Stimulated activated naive CD8-positive, alpha-beta T cell treated with anti-CD3 and anti-CD28 coated beads, Interleukin-15, Interleukin-2, amounts not matched to agents 100 ng/mL and 50 ng/mL, for 24 hours (primary cell): ENCODE measurements at regions not wholly inside any gene's neighbourhood (a gene's known extent, or its start where the extent isn't known, plus 50 kb on each side); places are given as distances from the start of the nearest gene placed in this dataset.

Experiments used
- H3K27ac Mint-ChIP-seq: one replicate; pipeline ENCODE4 v1.8.0; 2021; ENCODE audit warnings: mild to moderate bottlenecking, mixed read lengths
- H3K27me3 Mint-ChIP-seq: one replicate; pipeline ENCODE4 v1.8.0; 2021; ENCODE audit warnings: mixed read lengths
- H3K36me3 Mint-ChIP-seq: one replicate; pipeline ENCODE4 v1.8.0; 2021; ENCODE audit warnings: low read depth, mixed read lengths
- H3K4me1 Mint-ChIP-seq: one replicate; pipeline ENCODE4 v1.8.0; 2021; ENCODE audit warnings: low read depth, mixed read lengths
- H3K4me3 Mint-ChIP-seq: one replicate; pipeline ENCODE4 v1.8.0; 2021; ENCODE audit warnings: mild to moderate bottlenecking, mixed read lengths
- H3K9me3 Mint-ChIP-seq: one replicate; pipeline ENCODE4 v1.8.0; 2021; ENCODE audit warnings: mixed read lengths

DNA sequence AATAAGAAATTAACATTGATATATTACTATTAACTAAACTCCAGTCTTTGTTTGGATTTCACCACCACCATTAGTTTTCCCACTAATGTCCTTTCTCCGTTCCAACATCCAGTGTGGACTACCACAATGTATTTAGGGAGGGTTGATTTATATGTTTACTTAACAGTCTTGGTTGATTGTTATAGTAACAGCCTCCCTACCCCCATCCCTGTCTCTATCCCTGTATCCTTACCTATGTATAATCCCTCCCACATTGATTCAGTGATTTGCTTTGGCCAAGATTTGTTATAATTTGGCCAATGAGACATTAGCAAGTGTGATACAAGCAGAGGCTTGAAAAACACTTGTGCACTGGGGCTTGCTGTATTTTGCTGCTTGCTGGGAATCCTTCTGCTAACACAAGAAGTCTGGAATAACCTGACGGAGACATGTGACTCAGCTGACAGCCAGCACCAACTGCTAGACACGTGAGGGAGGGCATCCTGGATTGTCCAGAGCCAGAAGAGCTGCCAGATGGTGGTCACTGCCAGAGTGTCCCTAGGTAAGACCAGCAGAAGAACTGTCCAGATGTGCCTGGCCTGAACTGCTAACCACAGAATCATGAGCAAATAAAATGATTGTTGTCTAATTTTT lies 51.2 kb upstream of the TCF7 start:
- Mint-ChIP-seq H3K9me3 (no peaks in the 10 kb centered on the region), H3K27me3 (no peaks in the 10 kb centered on the region), H3K36me3 (no peaks in the 10 kb centered on the region), H3K4me1 (peaks cover 26% of the 10 kb centered on the region), H3K4me3 (no peak overlapping the region), H3K27ac (no peak overlapping the region)

DNA sequence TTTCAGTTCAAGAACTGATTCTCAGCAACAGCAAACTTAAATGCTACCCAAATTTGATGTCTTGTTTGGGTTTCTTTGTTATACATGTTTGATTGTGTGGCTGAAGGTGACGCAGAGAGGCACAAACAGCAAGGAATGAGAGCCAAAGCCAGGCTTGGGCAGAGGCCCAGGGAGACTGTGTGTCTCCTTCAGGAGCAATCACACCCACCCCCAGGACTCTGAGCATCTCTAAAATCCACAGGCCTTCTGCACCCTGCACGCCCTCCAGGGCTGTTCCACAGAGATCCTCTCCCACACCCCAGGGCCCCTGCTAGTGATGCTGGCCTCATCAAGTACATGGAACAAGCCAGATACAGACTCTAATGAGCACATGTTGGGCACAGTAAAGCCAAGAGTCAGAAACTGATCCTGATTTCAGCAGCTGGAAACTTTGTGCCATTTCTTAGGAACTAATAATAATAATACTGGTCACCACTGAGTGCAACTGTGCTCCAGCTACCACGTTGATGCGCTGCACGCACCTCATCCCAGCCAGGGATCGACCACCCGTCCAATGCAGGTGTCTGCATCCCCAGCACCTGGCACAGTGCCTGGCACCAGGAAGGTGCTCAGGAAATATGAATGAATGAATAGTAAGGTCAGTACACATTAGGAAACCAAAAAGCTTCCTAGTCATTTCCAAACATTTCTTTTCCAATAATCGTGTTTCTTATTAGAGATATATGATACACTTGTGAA lies 54.6 kb upstream of the TCF7 start:
- Mint-ChIP-seq H3K36me3 (no peaks in the 10 kb centered on the region), H3K27ac (no peak overlapping the region), H3K4me1 (peaks cover 12% of the 10 kb centered on the region), H3K4me3 (no peak overlapping the region), H3K27me3 (no peaks in the 10 kb centered on the region), H3K9me3 (no peaks in the 10 kb centered on the region)

DNA sequence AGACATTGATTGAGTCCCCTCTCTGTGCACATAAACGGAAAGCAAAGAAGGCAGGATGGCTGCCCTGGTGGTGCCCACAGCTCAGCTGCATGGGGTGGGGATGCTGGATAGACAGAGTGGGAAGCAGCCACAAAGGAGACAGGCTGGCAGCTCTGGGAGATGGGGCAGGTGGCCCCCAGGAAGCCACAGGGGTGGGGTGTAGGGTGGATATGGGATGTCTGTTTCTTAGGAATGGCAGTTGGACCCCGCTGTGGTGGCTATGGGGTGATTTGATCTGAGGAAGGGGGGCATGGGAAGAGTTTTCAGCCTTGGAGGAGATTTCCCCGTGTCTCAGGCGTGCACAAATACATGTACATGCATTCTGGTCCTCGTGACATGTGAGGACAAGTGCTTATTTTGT lies 50.2 kb upstream of the VDAC1 start:
- Mint-ChIP-seq H3K4me1 (peaks cover 54% of the 10 kb centered on the region), H3K36me3 (no peaks in the 10 kb centered on the region), H3K9me3 (no peaks in the 10 kb centered on the region), H3K4me3 (no peak overlapping the region), H3K27me3 (no peaks in the 10 kb centered on the region), H3K27ac (no peak overlapping the region)
